EL (cell line): ENCODE measurements at regions not wholly inside any gene's neighbourhood (a gene's known extent, or its start where the extent isn't known, plus 50 kb on each side); places are given as distances from the start of the nearest gene placed in this dataset.

Source experiments
- DNase-seq: peaks from one replicate; pipeline ENCODE4 v3.0.0-alpha.2; 2016

DNA sequence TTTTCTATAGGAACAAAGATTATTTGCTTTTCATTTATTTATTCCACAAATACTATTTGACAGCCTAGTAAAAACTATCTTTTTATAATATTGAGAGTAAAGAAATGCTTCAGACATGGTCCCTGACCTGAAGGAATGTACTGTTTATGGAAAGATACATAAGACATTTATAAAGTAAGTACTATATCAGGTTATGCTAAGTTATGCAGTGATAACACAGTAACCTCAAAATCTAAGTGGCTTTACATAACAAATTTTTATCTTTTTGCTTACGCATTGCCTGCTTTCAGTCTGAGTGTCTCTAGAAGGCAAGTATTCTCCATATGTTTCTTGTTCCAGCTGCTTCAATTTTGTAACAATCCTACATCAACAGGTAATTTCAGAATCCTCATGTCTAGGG is 694.0 kb downstream of the SQOR start:
- DNase-seq, result no peak

DNA sequence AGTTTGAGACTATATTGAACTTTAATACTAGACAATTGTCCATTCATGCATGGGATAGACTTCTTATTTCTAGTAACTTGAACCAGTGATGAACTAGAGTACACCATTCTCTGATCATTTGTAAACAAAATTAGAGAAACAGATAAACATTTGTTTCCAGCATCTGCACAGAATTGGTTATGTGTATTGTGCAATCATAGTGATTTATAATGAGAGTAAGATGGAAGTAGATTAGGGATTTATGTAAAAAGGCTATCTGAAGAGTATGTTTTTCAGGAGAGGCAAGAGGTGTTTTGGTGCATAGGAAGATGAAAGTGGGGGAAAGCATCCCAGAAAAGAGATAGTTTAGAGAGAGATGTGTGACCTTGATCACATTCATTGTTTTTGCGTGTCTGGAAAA is 695.0 kb downstream of the SQOR start:
- DNase-seq, result no peak

DNA sequence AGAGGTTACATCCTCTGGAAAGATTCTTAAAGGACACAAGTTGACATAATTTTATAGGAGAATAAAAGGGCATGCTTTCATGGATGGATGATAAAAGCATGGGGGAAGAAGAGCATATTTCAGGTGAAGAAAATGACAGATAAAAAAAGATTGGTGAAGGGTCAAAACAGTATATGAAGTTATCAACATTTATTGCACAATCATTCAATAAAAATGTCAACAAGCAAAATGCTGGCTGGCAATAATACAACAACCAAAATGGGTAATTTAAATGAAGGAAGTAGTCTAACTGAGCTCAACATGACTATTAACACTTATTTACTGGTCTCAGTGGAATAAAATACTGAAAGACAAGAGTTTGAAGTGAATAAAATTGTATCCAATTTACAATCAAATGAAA is 696.7 kb downstream of the SQOR start:
- no peak for DNase-seq

DNA sequence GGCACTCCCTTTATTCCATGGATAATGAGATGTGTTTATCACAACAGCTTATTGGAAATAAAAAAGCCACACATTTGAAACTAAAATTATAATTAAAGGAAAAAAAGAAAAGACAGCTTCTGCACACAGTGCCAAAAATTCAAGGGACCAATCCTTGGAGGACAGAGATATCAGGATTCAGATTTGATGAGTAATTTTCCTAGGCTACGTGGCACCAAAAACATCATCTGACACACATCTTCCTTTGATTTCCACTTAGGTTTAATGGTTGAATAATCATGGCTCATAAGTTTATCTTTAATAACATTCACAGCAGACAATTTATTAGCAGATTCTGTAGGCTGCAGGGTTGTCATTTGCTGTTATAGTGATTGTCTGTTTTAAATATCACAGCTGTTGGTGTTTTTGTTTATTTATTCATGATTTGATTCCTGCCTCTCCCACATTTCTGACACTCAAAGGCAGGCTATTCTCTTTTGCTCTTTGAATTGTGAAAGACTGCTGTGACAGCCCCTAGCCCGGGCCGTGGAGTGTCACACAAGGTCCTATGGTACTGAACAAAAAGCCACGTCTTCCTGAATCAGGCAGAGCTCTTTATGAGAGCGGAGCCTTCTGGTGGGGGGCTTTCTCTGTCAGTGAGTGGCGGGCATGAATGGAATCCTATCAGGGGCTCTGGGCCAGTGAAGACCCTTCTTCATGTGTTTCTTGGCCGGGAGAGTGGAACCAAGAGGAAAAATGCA is 708.5 kb downstream of the SQOR start:
- no peak for DNase-seq

DNA sequence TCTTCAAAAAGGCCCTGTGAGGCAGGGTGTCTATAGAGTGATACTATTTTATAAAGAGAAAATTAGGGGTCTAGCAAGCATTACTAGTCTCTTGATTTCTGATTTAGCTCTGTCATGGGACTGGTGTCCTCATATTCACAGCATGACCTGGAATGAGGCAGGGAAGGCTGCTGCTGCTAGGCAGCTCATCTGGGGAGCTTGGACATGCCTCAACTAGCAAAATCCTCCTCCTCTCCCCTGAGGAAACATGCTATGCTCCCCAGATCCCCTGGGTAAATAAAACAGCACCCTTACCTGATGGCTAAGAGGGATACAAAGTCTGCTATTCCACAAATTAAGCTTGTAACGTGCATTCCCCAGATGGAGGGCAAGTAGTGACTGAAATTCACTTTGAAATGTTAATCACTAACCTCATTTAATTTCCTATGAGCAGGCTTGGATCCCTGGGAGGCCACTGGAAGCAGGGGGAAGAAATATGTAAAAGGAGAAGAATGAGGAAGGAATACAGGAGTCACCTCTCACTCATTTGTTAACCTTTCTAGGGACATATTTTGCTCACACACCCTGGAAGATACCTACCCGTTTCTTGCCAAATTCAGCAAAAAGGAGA is 709.4 kb downstream of the SQOR start:
- DNase-seq, result no peak

DNA sequence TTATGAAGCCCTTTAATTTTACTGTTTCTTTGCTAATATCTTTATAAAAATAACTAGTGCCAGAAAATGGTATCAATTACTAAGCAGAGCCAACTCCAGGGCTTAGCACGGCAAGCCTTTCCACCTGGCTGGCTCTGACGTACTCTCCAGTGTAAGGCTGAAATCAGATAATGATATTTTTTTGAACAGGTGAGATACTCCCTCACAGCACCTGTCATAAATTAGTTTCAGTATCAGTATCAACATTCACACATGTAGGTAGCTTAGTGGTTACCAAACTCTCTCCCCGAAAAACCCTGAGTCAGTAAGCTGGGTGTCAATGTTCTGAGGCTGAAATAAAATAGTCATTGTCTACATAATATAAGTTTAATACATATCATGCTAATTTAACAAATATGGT is 710.1 kb downstream of the SQOR start:
- DNase-seq, result no peak

DNA sequence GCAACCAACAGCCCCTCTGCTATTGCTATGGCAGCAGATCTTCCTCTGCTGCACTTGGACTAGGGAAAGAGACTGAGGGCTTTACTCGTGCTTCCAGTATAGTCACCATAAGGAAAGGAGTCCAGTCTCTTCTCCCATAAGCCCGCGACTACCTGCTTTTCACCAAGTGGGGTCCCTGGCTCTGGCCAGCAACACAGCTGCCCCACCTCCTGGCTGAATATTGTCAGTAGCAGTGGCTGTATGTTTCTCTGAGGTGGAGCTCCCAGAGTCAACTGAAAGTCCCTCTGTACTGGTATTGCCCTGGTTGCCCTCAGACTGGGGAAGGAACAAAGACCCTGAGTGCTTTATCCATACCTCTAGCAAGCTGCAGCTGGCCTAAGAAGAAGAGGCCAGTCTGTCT is 719.6 kb downstream of the SQOR start:
- no peak for DNase-seq

DNA sequence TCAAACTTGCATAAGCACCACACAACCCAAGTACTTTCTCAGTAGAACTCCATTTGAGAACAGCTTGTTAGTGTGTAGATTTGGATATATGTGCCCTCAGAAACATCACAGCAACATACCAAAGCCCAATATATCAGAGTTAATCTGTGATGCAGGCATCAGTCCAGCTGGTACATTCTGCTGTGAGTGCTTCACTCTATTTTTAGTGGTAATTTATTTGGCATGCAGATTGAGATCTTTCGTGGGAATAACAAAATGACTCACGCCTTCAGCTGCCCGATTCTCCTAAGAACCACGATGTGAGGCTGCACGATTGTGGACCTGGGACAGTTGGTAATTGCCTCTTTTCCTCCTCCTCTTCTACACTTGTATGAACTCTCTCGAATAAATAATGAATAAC is 730.7 kb downstream of the SQOR start:
- peak; percentile 11 for DNase-seq

DNA sequence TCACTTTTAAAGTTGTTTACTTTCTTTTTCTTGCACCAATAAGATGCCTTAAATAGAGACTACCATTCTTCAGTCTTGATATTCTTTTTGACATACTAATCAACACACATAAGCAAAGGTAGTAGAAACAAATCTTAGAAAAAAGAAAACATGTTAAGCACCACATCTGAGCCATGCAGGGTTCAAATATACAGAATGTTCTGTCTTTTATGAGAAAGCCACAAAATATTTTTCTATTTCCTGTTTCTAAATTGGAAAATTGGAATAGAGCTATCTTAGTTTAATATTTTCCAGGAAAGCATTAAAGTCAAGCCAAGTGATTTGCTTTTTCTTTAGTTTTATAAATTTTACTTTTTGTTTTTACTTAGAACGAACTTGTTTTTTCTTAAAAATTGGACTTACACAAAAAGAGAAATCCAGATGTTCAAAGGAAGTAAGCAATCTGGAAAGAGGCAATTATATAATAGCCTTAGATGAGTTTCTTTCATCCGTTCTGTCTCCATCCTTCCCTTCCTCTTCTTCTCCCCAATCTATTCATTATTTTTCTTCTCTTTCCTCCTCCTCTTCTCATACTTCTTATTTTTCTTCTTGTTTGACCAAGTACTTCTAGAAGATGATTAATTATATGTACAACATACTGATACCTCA is 731.7 kb downstream of the SQOR start:
- no peak for DNase-seq

DNA sequence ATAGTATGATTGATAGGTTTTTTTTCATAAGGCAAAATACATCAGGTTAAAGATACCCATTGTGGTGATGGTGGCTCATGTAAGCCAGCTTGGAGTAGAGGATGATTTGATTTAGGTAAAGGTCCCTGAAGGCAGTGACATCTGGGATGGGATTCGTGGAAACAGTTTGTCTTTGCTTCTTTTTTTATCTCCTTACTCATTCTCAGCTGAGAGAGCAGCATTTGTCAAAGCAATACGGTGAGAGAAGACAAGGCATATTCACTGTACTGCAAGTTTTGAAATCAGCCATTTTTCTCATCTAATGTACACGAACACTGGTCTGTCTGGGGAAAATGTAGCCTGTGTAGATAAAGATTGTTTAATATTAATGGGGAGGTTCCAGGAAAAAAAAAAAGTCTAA is 749.1 kb downstream of the SQOR start:
- DNase-seq, result no peak

DNA sequence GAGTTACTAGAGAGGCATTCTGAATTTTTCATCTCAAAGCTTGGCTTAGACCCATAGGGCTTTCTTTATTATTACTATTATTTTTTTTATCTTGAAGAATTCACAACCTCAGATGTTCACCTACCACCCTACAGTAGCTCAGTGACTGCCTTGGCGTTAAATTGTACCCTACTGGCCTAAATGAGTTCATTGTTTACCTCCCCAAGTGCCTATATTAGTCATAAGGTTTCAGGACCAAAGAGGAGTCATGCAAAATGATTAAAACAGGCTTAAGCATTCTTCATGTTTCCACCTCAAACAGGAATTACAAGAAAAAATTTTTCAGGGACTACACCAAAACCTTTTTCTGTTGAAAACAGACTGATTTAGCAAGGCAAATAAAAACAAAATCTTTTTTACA is 751.5 kb downstream of the SQOR start:
- no peak for DNase-seq

DNA sequence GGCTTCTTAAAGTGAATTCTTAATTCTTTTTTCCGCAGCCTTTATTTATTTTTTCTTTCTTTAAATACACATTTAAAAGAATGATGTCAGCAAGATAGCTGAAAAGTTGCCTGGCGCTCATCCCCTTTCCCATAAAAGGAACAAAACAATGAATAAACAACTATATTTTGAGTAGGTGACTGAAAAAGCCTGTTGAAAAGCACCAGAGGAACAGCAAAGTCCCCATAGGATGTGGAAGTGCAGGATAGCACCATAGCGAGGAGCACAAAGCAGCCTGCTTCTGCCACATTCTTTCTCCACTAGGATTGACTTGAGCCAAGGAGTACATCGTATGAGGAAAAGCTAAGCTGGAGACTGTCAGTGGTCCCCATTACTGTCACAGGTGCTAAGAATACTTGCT is 754.9 kb downstream of the SQOR start:
- DNase-seq, result no peak

DNA sequence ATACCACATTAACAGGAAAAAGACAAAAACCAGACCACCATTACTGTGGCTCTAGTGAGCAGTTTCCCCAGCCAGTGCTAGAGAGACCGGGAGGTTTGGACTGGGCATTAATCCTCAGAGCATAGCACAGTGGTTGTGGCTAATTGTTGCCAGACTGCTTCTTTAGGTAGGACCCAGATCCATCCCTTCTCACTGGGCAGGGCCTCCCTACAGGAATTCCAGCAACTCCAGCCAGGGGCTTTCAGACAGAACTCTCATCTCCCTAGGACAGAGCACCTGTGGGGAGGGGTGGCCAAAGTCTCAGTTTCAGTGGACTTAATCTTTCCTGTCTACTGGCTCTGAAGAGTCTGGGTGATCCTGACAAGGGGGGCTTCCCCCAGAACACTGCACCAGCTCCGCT is 759.6 kb downstream of the SQOR start:
- DNase-seq, result no peak

DNA sequence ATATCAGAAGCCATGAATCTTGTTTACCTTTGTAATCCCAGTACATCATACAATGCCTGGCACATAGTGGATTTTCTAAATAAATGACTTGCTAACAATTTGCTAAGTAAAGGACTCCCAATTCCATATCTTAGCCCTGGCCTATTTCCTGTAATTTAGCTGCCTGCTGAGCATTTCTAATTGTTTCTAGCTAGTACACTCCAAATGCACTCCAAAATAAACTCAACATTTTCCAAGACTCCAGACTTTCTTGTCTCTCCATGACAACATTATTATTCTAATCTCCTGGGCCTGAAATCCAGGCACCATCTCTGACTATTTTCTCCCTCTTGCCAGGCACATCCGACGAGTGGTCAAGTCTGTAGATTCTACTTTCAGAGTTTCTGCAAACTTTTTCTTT is 773.5 kb downstream of the SQOR start:
- DNase-seq, result no peak

DNA sequence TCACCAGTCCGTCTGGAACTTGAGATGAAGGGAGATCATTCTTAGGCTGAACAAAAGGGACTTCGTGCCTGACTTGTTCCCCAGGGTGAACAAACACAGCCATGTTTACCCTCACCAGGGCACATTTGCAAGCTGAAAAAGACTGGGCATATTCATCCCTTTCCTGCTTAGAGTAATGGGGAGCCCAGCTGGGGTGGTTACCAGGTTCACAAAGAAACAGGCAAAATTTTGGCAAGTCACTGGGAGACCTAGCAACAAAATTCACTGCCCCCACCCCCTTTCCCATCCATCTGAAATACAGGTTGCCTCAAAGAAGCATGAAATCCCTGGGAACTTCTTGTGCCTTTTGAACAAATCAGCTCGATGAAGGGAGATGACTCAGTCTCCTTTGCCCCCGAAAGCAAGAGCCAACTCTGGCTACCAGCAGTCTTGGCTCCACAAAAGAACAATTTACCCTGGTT is 775.0 kb downstream of the SQOR start:
- DNase-seq, result no peak

DNA sequence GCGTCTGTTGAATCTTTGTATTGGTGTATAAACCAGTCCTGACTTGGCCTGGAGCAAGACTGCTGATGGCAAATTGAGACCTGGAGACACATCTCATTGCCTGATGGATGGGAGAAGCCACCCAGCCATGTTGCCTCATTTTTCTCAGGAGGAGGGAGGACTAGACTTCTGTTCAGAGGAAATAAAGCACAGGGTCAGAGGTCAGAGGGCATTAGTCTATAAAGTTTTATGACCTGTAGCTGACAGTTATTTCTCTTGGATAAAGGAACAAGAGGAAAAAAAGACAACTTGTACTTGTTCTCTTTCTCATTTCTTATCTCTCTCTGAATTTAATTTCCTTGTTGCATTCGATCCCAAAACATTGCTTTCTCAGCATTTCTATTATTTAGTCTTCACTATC is 775.9 kb downstream of the SQOR start:
- no peak for DNase-seq

DNA sequence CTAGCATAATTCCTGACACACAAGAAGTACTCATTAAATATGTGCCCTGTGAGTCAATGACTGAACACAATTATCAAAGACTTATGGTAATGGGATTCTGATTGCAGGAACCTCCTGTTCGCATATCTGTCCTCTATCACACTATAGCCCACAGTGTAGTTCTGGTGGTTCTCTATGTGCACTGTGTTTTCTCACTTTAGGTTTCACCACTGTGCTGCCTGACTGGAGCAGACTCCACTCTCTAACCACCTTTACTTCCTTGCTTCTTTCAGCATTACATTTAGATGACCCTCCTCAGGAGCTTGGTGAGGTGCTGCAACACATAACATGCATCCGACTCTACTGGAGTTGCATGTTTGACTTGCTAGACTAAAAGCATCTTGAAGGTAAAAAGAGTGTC is 777.1 kb downstream of the SQOR start:
- DNase-seq, result no peak

DNA sequence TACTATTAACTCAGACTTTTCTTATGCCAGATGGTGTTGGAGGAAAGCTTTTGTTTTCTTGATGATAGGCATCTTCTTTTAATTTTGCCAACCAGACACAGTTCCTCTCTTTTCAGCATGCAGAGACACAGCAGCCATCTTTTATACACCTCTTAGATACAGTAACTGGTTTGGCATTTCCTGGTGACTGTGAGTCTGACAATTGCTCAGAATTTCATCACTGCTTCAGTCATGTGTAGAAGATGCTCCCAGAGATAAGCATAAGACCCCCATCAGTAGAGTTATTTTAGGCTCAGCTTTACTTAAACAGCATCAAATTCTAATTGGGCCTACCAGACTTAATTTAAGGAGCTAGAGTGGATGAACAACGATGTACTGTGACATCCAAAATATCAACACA is 779.0 kb downstream of the SQOR start:
- peak; percentile 46 for DNase-seq

DNA sequence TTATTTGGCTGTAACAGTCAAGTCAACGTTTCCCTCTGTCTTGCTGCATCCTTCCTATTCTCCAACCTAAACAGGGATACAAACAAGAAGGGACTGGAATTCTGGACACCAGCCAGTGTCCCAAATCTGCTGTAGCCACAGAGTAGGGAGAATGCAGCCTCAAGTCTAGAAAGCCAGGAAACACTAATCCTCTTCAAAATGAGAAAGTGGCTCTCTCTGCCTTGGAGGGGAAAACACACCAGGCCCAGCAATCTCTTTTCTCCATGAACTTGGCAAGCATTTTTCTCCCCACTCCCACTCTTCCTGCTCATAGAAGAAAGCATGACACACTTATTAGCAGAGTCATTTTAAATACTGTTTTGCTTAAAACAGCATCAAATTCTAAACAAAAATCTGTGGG is 781.7 kb downstream of the SQOR start:
- no peak for DNase-seq

DNA sequence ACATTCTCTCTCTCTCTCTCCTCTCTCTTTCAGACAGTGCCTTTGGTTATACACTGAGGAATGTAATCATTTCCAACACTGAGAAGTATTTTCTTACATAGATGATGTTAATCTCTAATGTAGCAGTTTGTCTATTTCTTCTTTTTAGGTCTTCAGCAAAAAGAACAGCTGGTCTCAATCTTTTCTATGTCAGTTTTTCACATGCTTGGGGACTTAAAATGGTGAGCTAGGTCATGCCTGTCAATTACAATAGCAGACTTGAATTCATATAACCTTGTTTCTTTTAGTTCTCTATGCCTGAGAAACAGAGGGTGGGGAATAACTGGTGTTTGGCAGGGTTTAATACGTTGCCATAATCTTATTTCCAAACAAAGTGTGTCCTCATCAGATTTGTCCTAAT is 786.2 kb downstream of the SQOR start:
- DNase-seq, result no peak

DNA sequence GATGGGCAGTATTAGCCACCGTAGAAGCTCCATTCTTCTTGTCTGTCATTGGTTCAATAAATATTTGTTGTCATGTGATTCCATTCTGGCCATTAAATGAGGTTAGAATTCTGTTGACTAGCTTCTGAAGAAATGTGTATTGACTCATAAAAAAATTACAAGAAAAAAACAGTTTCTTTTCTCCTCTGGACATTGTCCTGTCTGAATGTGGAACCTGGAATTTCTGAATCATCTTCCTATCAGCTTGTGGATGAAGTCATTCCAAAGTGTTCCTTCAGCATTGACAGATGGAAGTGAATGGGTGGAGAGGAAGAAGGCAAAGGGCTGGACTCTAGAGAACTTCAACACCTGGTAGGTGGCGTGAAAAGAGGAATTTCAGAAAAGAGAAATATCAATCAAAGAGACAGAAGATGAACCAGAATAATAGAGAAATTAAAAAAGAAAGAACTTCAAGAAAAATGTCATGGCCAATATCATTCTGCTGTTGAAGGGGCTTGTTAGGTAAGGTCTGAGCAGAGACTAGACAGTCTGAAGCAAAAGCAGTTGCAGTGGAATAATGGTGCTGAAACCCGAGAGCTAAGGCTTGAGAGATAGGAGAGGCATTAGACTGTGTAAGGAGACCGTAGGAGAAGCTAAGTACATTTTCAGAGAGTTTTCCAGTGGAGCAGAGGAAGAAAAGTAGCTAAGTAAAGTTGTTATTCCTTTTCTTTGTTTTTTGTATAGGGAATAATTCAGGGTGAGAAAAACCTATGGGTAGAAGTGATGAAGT is 806.6 kb downstream of the SQOR start:
- DNase-seq, result peak; percentile 49

DNA sequence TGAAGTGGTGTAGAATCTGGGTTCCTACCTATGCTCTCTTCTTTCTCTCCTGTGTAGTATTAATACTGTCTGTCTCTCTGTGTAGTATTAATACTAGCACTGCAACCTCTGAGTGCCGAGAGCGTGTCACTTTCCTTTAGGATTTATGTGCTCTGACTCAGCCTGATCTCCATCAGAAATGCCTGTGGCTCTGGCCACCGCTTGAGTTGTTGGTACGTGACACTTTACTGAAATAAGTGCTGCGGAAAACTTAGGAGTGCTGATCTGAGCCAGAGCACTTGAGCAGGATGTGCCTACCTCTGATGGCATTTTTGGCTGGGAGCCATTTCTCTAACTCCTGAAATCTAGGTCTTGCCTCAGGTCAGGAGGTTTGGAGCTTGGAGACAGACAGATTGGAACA is 807.4 kb downstream of the SQOR start:
- DNase-seq, result peak; percentile 49

DNA sequence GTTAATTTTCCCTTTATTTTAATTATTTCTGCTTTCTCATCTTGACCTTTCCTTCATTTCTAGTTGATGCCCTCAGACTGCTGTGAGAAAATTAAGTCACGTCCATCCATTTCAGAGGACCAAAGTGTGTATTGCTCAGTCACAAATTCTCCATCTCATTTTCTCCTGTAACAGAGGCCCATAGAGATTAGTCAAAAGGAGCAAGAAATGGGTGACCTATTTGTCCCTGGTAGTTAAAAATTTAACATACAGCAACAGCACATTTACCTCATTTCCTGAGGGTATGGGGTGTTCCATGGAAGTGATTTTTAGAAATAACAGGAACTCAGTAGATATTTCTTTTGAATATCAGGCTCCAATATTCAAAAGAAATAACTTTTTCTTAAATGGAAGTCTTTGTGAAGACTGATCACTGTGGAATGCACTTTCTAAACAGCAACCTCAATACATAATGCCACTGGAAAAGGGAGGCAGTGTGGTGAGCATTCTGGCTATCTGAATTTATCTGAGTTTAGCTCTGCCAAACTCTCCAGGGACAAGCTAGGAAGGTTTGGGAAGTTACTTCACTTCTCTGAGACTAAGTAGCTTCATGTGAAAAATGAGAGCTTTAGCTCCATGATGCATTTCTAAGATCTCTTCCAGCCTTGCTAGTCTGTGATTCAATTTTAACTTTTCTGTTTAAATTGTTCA is 808.2 kb downstream of the SQOR start:
- peak; percentile 2 for DNase-seq
